ENCODE measurements at regions not wholly inside any gene's neighbourhood (a gene's known extent, or its start where the extent isn't known, plus 50 kb on each side); places are given as distances from the start of the nearest gene placed in this dataset.
"Not testable (repeated sequence)": the region's sequence is repeated elsewhere in the genome, so short reads cannot be mapped to it uniquely, and the experiment has no call there.

GRCh38 chr1:234802586-234802985 lies 192.6 kb upstream of the IRF2BP2 start:
- TF ChIP-seq CTCF (tag by site-specific recombination; IDR thresholded peaks at IDR 0.05); ZNF324 (tag by site-specific recombination; IDR thresholded peaks at IDR 0.05); ZNF121 (tag by site-specific recombination; IDR thresholded peaks at IDR 0.05); ZNF423 (tag by site-specific recombination; IDR thresholded peaks at IDR 0.05); TCF7L2 (IDR thresholded peaks at IDR 0.05; ENCODE audit: borderline replicate concordance, low read depth, low read length); ZNF221 (tag by site-specific recombination; IDR thresholded peaks at IDR 0.05; ENCODE audit: borderline replicate concordance); ZNF792 (tag by site-specific recombination; IDR thresholded peaks at IDR 0.05); ZBTB1 (tag by site-specific recombination; IDR thresholded peaks at IDR 0.05); ZNF155 (tag by site-specific recombination; IDR thresholded peaks at IDR 0.05); MYNN (tag by site-specific recombination; IDR thresholded peaks at IDR 0.05; ENCODE audit: borderline replicate concordance); PRDM4 (tag by site-specific recombination; IDR thresholded peaks at IDR 0.05); KLF8 (tag by site-specific recombination; IDR thresholded peaks at IDR 0.05): not testable (repeated sequence)
- TF ChIP-seq, protein P1, sequence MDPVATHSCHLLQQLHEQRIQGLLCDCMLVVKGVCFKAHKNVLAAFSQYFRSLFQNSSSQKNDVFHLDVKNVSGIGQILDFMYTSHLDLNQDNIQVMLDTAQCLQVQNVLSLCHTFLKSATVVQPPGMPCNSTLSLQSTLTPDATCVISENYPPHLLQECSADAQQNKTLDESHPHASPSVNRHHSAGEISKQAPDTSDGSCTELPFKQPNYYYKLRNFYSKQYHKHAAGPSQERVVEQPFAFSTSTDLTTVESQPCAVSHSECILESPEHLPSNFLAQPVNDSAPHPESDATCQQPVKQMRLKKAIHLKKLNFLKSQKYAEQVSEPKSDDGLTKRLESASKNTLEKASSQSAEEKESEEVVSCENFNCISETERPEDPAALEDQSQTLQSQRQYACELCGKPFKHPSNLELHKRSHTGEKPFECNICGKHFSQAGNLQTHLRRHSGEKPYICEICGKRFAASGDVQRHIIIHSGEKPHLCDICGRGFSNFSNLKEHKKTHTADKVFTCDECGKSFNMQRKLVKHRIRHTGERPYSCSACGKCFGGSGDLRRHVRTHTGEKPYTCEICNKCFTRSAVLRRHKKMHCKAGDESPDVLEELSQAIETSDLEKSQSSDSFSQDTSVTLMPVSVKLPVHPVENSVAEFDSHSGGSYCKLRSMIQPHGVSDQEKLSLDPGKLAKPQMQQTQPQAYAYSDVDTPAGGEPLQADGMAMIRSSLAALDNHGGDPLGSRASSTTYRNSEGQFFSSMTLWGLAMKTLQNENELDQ (tag by site-specific recombination; IDR thresholded peaks at IDR 0.05; ENCODE audit: low read depth), result not testable (repeated sequence)

Measured in HEK293 (cell line).